GM21367 (cell line): ENCODE measurements at regions not wholly inside any gene's neighbourhood (a gene's known extent, or its start where the extent isn't known, plus 50 kb on each side); places are given as distances from the start of the nearest gene placed in this dataset.
"Not testable (repeated sequence)": the region's sequence is repeated elsewhere in the genome, so short reads cannot be mapped to it uniquely, and the experiment has no call there.

Experiments used
- ATAC-seq: cut with Tn5 transposase; IDR thresholded peaks from one replicate; pipeline ENCODE4 v1.9.1; 2021; ENCODE audit not compliant: unreplicated experiment

GRCh38 chr6:81977486-81977885 lies 225.0 kb upstream of the TENT5A start:
- no peak for ATAC-seq

GRCh38 chr6:81969814-81970213 lies 217.3 kb upstream of the TENT5A start:
- no peak for ATAC-seq

DNA sequence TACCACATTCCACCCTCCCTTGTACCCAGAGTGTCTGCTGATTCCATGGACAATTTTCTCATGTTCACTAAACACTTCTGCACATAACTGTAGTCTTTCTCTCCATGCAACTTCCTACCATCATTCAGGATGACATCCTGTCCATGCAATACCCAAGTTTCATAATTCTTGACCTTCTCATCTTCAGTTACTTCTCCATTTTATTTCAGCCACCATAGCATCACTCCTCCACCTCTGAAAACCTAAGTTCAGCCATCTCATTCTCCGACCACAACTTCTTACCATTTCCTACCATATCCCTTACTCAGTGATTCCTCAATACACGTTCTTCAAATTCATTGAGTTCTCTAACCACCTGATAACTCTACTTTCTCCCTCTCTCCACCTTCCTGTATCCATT lies 216.5 kb upstream of the TENT5A start:
- ATAC-seq, result no peak

- ATAC-seq, result no peak
Observed at GRCh38 chr6:81966968-81967367, 214.5 kb upstream of the TENT5A start.

DNA sequence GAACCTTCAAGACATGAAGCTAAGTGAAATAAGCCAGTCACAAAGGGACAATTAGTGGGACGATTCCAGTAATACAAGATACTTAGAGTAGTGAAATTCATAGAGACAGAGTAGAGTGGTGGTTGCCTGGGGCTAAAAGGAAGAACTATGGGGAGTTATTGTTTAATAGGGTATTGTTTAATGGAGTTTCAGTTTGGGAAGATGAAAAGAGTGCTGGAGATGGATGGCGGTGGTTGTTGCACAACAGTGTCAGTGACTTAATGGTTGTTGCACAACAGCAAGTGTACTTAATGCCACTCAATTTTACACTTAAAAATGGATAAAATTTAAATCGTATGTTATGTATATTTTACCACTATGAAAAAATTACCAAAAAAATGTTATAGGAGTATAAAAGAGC lies 209.7 kb upstream of the TENT5A start:
- ATAC-seq, result no peak

DNA sequence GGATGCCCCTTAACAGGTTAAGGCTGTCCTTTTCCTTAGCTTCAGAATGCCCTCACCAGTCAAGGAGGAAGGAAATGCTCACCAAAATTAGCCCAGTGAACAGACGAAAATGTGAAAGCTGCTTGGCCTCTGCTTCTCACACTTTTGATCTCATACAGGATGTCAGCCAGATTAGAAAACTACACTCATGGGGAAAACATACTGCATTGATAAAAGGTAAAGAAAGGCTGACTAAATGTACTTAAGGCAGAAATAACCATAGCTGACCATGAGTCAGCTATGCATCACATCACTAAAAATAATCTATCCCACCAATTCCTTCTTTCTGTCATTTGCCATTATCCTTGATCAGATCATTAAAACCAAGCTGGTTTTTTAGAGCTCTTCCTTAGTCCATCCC lies 198.4 kb upstream of the TENT5A start:
- ATAC-seq, result no peak

GRCh38 chr6:81948861-81949260 lies 196.4 kb upstream of the TENT5A start:
- no peak for ATAC-seq

- ATAC-seq, result not testable (repeated sequence)
Observed at GRCh38 chr6:81948196-81948595, 195.7 kb upstream of the TENT5A start.

- no peak for ATAC-seq
Observed at GRCh38 chr6:81944661-81945060, 192.2 kb upstream of the TENT5A start.

DNA sequence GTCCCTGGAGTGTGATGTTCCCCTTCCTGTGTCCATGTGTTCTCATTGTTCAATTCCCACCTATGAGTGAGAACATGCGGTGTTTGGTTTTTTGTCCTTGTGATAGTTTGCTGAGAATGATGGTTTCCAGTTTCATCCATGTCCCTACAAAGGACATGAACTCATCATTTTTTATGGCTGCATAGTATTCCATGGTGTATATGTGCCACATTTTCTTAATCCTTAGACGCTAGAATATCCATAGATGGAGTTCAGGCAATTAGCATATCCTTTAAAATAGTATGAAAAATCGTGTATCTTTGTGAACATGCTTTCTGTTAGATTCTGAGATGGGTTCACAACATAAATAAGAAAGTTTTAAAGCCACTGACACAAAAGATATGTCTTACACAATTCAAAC lies 190.4 kb upstream of the TENT5A start:
- ATAC-seq, result not testable (repeated sequence)

GRCh38 chr6:81942067-81942370 lies 189.5 kb upstream of the TENT5A start:
- no peak for ATAC-seq

DNA sequence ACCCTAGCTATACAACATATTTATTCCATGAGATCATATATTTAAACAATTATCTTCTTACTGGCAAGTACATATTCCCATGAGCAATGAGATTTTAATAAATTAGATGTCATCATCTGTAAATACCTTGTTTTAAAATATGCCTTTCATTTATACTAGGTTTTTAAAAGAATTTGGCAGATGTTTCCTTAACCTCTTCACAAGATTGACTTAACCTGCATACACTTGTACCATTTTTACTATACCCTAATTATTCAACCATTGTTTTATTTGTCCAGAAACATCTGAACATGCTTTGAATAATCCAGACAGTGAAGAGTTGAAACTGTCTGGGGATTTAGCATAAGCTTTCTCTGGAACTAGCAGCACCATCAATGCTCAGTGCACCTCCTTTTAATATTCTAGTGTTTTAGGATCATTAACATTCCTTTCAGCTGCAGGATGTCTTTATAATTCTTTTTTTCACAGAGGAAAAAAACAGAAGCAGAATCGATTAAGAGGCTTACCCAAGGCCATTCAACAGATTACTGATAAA lies 188.0 kb upstream of the TENT5A start:
- no peak for ATAC-seq

DNA sequence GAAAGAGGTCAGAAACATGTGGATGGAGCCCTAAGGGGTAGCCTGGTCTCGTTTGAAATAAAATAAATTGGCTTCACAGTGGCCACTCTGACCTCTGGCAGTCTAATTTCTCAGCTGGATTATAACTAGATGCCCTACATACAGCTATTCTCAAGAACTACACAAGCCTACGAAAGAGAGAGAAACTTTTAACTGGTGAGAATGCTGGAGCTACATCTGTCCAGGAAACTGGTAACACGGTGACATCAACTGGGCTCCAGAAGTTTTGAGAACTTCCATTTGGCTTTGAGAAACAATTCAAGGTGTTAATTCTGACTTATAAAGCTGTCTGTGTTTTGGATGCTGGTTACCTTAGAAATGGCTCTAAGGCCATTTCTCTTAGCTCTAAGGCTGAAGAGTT lies 187.3 kb upstream of the TENT5A start:
- no peak for ATAC-seq

- ATAC-seq, result no peak
Observed at GRCh38 chr6:81938991-81939732, 186.7 kb upstream of the TENT5A start.

- ATAC-seq, result no peak
Observed at GRCh38 chr6:81938014-81938856, 185.8 kb upstream of the TENT5A start.

- no peak for ATAC-seq
Observed at GRCh38 chr6:81937296-81937937, 184.9 kb upstream of the TENT5A start.

GRCh38 chr6:81934936-81935335 lies 182.5 kb upstream of the TENT5A start:
- ATAC-seq, result no peak

DNA sequence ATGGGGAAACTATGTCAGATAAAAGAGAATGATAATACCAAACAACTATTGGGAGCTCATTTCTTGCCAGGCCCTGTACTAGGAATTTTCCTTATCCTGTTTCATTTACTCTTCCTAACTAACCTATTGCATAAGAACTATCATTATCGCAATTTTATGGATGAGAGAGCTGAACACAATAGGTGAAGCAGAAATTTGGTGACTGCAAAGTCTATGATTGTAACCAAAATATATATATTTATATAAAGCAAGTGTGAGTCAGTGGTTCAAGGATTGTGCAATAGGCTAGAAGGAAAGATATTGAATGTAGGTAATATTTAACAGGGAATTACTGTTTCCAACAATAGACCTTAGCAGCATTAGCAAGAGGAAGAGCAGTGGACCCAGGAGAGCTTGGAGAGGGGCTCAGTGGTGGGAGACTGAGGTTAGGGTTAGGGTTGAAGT lies 181.1 kb upstream of the TENT5A start:
- ATAC-seq, result no peak

DNA sequence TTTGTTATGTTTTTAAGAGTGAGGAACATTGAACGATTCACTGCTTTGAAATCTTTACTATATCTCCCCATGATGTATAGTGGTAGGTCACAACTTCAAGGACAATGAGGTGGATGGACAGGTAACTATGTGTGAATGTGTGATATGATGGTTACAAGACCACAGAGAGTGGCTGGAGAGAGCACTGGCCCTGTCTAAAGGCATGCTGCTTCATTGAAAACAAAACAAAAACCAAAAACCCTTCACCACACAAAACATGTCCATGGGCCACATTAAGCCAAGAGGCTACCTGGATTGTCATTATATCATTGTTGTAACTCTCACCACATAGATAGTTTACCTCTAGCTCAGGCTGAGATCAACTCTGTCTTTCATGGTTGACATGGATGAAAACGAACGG lies 180.6 kb upstream of the TENT5A start:
- ATAC-seq, result no peak

GRCh38 chr6:81932448-81932847 lies 180.0 kb upstream of the TENT5A start:
- not testable (repeated sequence) for ATAC-seq

- ATAC-seq, result no peak
Observed at GRCh38 chr6:81929828-81930227, 177.3 kb upstream of the TENT5A start.

DNA sequence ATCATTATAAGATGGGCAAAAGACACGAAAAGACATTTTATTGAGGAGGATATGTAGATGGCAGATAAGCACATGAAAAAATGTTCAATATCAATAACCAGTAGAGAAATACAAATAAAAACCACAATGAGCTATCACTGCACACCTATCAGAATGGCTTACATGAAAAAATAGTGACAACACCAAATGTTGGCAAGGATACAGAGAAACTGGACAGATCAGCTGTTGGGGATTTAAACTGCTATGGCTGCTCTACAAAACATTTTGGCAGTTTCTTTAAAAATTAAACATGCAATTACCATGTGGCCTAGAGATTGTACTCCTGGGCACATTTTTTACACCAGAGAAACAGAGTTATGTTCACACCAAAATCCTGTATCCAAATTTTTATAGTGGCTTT lies 172.7 kb upstream of the TENT5A start:
- ATAC-seq, result no peak
